ENCODE measurements at regions not wholly inside any gene's neighbourhood (a gene's known extent, or its start where the extent isn't known, plus 50 kb on each side); places are given as distances from the start of the nearest gene placed in this dataset.

DNA sequence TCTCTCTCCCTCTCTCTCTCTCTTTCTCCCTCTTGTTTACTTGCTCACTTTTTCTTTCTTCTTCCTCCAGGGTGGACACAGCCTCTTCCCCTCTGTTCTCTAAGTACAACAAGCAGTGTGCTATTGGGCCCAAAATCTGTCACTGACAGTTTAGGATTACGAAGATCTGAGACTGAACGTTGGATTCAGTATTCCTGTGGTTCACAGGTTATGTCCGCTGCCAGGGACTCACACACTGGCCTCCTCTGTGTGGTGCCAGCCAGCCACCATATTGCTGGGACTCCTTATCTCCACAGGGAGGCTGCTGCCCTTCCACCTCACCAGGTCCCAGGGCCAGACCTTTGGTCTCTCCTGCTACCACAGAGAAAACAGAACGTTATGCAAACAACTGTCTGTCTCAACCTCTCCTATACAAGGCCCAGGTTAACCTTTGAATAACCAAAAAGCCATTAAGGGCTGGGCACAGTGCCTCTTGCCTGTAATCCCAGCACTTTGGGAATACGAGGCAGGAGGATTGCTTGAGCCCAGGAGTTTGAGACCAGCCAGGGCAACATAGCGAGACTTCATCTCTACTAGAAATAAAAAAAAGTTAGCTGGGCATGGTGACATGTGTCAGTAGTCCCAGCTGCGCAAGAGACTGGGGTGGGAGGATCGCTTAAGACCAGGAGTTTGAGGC is 171.9 kb upstream of the RAB4A start:
- DNase-seq = no peak

- DNase-seq = no peak
These were observed 169.7 kb upstream of the RAB4A start for GRCh38 chr1:229101011-229101871.

GRCh38 chr1:229102741-229103391 is 168.0 kb upstream of the RAB4A start:
- DNase-seq = no peak

- DNase-seq = no peak
These were observed 166.3 kb upstream of the RAB4A start for GRCh38 chr1:229104654-229105053.

- DNase-seq = no peak
These were observed 165.8 kb upstream of the RAB4A start for GRCh38 chr1:229105109-229105508.

DNA sequence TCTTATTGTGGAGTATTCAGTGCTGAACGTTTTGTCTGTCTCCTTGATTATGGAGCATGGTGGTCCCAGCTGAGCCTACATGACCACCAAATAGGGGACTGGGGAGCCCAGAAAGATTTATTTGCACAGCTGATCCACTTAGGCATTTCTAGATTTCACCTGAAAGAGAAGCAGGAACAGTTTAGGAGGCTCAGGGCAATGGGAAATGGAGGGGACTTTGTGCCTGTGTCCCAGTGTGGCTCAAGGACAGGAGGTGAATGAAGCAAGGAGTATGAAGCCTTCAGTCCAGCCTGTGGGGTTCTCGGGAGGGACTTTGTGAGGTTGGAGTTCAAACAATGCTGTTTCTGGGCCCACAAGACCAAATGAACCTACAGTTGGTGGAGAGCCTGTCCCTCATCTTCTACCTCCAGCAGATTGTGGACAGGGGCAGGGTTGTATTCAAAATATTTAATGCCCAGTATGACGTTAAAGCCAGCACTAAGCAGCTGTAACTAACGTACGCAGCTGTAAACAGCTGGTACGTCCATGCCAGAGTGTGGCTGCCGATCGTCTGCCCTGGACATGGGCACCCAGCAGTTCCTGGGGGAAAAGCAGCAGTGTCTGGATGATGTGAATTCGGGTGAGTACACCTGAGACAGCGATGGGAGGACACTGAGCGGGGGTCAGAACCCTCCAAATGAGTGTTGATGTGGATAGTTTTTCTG is 164.9 kb upstream of the RAB4A start:
- no peak for DNase-seq

DNA sequence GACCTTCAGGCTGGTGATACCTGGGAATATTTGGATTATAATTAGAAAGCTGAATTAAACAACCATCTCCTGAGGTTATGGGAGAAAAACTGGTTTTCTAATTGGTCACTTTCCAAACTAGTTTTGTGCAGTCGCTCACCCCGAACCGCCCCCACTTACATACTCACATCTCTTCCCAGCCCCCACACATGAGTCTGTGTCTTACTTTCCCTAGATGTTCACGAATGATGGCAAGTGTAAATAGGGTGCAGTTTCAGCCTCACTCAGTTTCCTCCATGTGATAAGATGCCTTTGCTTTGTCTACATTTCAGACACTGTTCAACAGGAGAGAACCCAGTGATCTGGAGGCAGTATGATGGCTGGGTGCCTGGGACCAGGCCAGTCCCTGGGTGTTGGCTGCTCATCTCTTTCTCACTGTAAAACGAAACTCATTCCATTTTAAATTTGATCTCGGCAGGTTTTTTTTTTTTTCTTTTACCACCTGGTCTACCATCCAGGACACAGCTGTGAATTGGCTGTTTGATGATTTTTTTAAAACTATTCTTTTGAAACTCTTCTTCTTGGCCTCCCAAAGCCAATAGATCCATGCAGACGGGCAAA is 164.3 kb upstream of the RAB4A start:
- DNase-seq = no peak

- DNase-seq = no peak
These were observed 163.6 kb upstream of the RAB4A start for GRCh38 chr1:229107304-229107815.

GRCh38 chr1:229107972-229108371 is 162.9 kb upstream of the RAB4A start:
- no peak for DNase-seq

- no peak for DNase-seq
These were observed 162.2 kb upstream of the RAB4A start for GRCh38 chr1:229108598-229109201.

DNA sequence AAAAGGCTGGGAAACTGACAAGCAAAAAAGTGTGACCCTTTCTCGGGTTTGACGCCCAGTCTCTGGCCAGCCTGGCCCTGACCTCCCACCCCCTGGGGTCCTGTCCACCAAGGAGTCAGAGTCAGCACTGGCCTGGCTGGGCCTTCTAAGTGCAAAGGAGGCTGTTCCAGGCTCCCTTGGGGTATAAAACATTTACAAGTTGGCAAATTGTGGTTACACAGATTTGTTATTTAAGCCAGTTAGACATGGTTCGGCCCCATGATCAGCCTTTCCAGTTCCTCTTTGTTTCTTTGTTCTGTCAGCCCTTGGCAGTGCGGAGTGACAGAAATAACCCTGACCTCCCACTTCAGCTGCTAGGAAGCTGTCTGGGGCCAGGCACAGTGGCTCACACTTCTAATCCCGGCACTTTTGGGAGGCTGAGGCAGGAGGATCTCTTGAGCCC is 161.6 kb upstream of the RAB4A start:
- no peak for DNase-seq

- DNase-seq = no peak
These were observed 159.9 kb upstream of the RAB4A start for GRCh38 chr1:229110986-229111385.

- DNase-seq = no peak
These were observed 159.1 kb upstream of the RAB4A start for GRCh38 chr1:229111703-229112319.

DNA sequence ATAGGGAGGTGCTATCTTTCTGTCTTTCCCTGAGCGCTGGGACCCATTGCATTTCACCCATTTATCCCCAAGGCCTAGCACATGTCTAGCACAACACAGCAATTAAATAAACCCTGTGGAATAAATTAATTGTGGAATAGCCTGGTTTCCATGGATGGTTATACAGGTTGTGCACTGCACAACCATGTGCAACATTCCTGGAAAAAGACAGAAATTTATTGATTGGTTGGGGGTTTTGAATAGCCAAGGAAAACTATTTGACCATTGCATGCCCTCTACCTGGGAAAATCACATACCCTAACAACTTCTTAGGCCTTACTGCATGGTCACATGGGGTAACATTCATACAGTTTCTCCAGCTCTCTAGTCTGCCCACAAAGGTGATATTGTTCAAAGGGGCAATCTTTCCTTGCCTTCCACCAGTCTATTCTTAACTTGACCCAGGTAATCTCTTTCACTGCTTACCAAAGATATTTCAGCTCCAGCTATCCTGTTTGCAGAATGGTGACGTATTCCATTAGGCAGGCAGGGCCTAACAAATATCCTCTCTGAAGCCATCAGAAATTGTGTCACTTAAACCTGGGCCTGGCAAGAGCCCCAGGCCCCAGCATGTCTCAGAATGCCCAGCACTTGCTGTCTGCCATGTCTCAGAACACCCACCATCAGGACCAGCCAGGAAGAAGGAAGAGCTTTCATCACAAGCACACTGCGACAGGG is 157.9 kb upstream of the RAB4A start:
- DNase-seq = no peak

GRCh38 chr1:229114315-229114714 is 156.6 kb upstream of the RAB4A start:
- DNase-seq = no peak

DNA sequence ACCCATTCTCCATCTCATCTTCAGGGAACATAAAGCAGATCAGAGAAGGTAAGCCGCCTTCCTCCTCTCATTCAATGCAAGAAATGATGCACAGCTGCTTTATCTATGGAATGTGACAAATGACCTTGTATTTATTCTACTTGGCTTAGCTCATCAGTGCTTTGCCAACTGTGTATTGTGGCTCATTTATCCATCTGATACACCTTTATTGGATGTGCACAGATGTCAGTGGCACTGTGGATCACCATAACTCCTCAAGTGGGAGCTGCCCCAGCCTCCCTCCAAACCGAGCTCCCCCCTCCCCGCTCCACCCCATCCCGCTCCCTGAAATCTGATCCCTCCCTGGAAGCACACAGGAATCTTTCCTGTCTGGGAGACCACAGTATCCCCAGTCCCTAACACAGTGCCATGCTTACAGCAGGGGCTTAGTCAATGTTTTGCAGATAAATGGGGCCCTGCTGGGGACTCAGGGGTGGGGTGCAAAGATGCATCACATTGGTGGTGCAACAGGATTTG is 156.0 kb upstream of the RAB4A start:
- DNase-seq = no peak

DNA sequence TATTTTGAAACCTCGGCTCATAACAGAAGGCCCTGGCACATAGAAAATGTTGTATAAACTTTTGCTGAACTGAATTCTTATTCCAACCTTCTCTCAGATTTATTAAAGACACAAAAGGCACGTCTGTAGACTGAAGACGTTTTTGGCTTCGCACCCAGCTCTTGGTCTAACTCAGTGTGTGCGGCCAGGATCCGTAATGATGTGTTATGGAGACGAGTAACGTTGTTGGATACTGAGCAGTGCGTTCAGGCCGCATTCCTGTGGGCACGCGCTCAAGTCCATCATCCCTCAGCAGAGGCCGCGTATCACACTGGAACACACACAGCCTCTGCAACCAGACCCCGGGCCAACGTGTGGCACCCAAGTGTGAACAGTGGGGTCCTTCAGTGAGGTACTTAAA is 154.8 kb upstream of the RAB4A start:
- DNase-seq = no peak

- no peak for DNase-seq
These were observed 153.1 kb upstream of the RAB4A start for GRCh38 chr1:229117664-229118300.

DNA sequence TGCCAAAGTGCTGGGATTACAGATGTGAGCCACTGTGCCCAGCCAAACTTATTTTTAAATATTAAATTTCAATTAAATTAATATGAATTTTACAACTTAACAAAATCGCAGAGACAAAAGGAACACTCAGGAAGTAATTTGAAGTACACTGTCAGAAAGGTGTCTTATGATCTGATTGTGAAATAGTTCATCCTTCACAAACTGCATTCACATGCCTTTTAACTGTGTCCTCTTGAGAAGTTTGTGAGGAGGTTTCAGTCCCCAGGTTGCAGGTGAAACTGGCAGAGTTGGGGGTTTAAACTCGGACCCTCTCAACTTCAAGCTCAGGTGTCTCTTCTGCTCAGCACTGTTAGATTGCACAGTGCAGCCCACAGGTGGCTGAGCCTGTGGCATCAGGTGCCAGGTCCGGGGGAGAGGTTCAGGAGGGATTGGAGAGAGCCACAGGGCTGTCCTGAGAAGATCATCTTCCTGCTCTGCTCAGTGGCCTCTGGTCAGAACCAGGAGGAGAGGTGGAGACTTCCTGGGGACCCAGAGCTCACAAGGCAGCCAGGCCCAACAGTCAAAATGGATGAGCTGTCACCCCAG is 152.3 kb upstream of the RAB4A start:
- DNase-seq = no peak

DNA sequence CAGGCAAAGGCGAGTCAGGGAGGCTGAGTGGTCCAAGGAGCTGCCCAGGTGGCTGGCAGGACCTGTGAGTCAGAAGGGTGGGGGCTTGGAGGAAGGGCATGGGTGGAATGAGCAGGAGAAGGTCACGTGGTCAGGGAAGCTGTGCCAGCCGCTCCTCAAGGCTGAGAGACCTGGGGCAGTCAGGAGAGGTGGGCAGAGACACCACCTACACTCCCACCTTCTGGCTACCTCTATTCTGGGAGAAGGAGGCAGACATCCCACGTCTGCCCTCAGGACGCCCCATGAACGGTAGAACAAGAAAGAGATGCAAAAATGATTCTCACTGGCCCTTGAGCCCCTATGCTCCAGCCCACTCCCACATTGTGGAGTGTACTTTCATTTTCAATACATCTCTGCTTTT is 151.8 kb upstream of the RAB4A start:
- DNase-seq = no peak
